ENCODE measurements at regions not wholly inside any gene's neighbourhood (a gene's known extent, or its start where the extent isn't known, plus 50 kb on each side); places are given as distances from the start of the nearest gene placed in this dataset.

DNA sequence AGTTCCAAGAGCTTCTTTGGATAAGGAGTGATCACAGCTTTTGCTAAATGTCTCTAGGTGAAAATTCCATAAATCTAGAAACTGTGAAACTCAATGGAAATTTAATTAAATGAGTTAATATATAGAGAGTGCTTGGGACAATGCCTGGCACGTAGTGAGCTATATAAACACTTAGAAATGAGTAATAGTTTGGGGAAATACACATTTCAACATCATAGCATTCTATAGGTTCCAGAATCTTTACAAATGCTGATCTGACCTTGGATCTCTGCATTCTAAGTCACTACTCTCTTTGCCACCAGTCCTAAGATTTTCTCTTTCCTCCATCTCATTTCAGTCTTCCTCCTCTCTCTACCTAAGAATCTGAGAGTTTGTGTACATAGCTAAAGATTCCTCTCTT, 175.6 kb downstream of the SOX9 start:
- TF ChIP-seq, protein P1, sequence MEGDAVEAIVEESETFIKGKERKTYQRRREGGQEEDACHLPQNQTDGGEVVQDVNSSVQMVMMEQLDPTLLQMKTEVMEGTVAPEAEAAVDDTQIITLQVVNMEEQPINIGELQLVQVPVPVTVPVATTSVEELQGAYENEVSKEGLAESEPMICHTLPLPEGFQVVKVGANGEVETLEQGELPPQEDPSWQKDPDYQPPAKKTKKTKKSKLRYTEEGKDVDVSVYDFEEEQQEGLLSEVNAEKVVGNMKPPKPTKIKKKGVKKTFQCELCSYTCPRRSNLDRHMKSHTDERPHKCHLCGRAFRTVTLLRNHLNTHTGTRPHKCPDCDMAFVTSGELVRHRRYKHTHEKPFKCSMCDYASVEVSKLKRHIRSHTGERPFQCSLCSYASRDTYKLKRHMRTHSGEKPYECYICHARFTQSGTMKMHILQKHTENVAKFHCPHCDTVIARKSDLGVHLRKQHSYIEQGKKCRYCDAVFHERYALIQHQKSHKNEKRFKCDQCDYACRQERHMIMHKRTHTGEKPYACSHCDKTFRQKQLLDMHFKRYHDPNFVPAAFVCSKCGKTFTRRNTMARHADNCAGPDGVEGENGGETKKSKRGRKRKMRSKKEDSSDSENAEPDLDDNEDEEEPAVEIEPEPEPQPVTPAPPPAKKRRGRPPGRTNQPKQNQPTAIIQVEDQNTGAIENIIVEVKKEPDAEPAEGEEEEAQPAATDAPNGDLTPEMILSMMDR (IDR thresholded peaks at IDR 0.05; ENCODE audit: insufficient read depth, low read length, poor library complexity, severe bottlenecking), result no peak

DNA sequence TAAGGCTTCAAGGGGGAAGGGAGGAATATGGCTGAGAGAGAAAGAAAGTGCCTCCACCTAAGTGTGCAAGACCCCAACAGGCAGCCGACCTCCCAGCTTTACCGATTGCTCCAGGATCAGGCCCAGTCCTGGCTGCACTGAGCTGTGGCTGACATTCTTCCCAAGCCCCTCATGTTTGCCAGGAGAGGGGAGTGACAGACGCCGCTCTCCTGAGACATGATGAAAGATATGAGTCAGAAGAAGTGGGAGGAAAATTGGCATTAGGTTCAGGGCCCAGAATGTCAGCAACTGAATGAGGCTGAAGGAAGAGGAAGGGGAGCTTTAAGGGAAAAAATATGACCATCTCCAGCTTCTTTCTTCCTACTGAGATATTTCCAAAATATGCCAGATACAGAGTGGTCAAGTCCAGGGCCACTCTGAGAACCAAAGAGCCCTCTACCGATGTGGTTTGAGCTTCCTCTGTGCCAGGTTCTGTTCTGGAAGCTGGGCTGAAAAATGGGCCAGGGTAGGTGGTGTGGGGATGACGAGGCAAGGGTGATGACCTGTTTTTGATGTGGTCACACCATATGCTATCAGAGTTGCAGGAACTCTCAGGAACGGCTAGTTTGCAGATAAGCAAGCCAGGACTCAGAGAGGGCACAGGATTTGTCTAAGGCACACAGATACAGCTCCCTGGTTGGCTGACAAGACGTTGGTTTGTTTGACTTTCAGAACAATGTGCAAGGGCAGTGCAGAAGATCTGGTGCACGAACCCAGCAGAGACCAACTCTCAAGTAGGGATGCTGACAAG, 176.7 kb downstream of the SOX9 start:
- Histone ChIP-seq H3K79me2 (ENCODE audit: insufficient read depth, low read length) (no peaks in the 10 kb centered on the region), H3K27me3 (ENCODE audit: low read length) (no peaks in the 10 kb centered on the region), H3K4me2 (ENCODE audit: low read depth, low read length, poor library complexity, severe bottlenecking) (no peak overlapping the region), H3K36me3 (ENCODE audit: low read length) (no peaks in the 10 kb centered on the region), H3F3A (ENCODE audit: insufficient read depth) (no peaks in the 10 kb centered on the region), H4K20me1 (ENCODE audit: low read depth, low read length) (no peaks in the 10 kb centered on the region), H3K27ac (ENCODE audit: low read depth, low read length) (no peak overlapping the region), H3K9me3 (ENCODE audit: insufficient read depth, low read length) (no peaks in the 10 kb centered on the region), H2AFZ (ENCODE audit: low read depth, low read length, severe bottlenecking) (no peak overlapping the region), H3K4me3 (ENCODE audit: insufficient read depth, low read length, poor library complexity, severe bottlenecking) (no peak overlapping the region), H3K9ac (ENCODE audit: low read length) (no peak overlapping the region), H3K9me2 (replicated peaks; ENCODE audit: insufficient read depth, low read length) (no peaks in the 10 kb centered on the region)
- TF ChIP-seq, protein P1 (IDR thresholded peaks at IDR 0.05; ENCODE audit: insufficient read depth, low read length, poor library complexity, severe bottlenecking), result no peak
- no peak for TF ChIP-seq EZH2phosphoT487 (conservative IDR thresholded peaks at IDR 0.05; ENCODE audit: low read length)

More for the DNA sequence above, 175.6 kb downstream of the SOX9 start:
- no peak overlapping the region for H3K9ac ChIP-seq (ENCODE audit: low read length)
- H3K79me2 ChIP-seq (ENCODE audit: insufficient read depth, low read length), result no peaks in the 10 kb centered on the region
- no peak overlapping the region for H3K4me2 ChIP-seq (ENCODE audit: low read depth, low read length, poor library complexity, severe bottlenecking)
- H3K27me3 ChIP-seq (ENCODE audit: low read length), result no peaks in the 10 kb centered on the region
- no peaks in the 10 kb centered on the region for H4K20me1 ChIP-seq (ENCODE audit: low read depth, low read length)
- H3K36me3 ChIP-seq (ENCODE audit: low read length), result no peaks in the 10 kb centered on the region
- no peak overlapping the region for H3K27ac ChIP-seq (ENCODE audit: low read depth, low read length)
- no peak overlapping the region for H2AFZ ChIP-seq (ENCODE audit: low read depth, low read length, severe bottlenecking)
- no peak overlapping the region for H3K4me3 ChIP-seq (ENCODE audit: insufficient read depth, low read length, poor library complexity, severe bottlenecking)
- H3F3A ChIP-seq (ENCODE audit: insufficient read depth), result no peaks in the 10 kb centered on the region
- no peaks in the 10 kb centered on the region for H3K9me2 ChIP-seq (replicated peaks; ENCODE audit: insufficient read depth, low read length)
- H3K9me3 ChIP-seq (ENCODE audit: insufficient read depth, low read length), result no peaks in the 10 kb centered on the region

DNA sequence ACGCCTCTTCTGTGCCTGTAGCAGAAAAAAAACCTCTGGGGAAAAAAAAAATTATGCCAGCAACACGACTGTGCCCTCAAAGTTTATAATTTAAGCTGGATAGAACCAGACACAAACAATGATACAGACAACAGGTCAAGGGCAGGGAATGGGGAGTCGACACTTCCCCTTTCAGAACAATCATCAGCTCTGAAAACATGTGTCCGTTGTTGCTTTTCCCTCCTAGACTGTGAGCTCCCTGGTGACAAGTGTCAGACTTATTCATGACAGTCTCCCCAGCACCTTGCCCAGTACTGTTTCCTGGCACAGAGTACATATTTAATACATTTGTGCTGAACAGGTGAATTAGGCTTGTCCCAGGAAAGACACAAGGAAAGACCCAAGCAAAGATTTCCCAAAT, 178.3 kb downstream of the SOX9 start:
- H3K36me3 ChIP-seq (ENCODE audit: low read length), result no peaks in the 10 kb centered on the region
- no peaks in the 10 kb centered on the region for H3K27me3 ChIP-seq (ENCODE audit: low read length)
- no peak overlapping the region for H3K4me2 ChIP-seq (ENCODE audit: low read depth, low read length, poor library complexity, severe bottlenecking)
- H3K9ac ChIP-seq (ENCODE audit: low read length), result no peak overlapping the region
- H3F3A ChIP-seq (ENCODE audit: insufficient read depth), result no peaks in the 10 kb centered on the region
- H3K9me3 ChIP-seq (ENCODE audit: insufficient read depth, low read length), result no peaks in the 10 kb centered on the region
- no peak overlapping the region for H3K4me3 ChIP-seq (ENCODE audit: insufficient read depth, low read length, poor library complexity, severe bottlenecking)
- TF ChIP-seq EZH2phosphoT487 (conservative IDR thresholded peaks at IDR 0.05; ENCODE audit: low read length), result no peak
- TF ChIP-seq, protein P1 (IDR thresholded peaks at IDR 0.05; ENCODE audit: insufficient read depth, low read length, poor library complexity, severe bottlenecking), result no peak
- no peaks in the 10 kb centered on the region for H4K20me1 ChIP-seq (ENCODE audit: low read depth, low read length)
- no peaks in the 10 kb centered on the region for H3K9me2 ChIP-seq (replicated peaks; ENCODE audit: insufficient read depth, low read length)
- no peaks in the 10 kb centered on the region for H3K79me2 ChIP-seq (ENCODE audit: insufficient read depth, low read length)
- no peak overlapping the region for H2AFZ ChIP-seq (ENCODE audit: low read depth, low read length, severe bottlenecking)
- no peak overlapping the region for H3K27ac ChIP-seq (ENCODE audit: low read depth, low read length)
